GM10266 (cell line): ENCODE measurements at regions not wholly inside any gene's neighbourhood (a gene's known extent, or its start where the extent isn't known, plus 50 kb on each side); places are given as distances from the start of the nearest gene placed in this dataset.

Source experiments
- DNase-seq: peaks from one replicate; pipeline ENCODE4 v3.0.0; 2012; ENCODE audit errors: extremely low spot score
- TF ChIP-seq, protein P1 (sequence below): IDR thresholded peaks from 2 replicates; pipeline ENCODE4 v1.5.1; 2012; ENCODE audit warnings: mild to moderate bottlenecking, low read depth; ENCODE audit not compliant: control insufficient read depth, insufficient read depth; ENCODE audit errors: missing control alignments

DNA sequence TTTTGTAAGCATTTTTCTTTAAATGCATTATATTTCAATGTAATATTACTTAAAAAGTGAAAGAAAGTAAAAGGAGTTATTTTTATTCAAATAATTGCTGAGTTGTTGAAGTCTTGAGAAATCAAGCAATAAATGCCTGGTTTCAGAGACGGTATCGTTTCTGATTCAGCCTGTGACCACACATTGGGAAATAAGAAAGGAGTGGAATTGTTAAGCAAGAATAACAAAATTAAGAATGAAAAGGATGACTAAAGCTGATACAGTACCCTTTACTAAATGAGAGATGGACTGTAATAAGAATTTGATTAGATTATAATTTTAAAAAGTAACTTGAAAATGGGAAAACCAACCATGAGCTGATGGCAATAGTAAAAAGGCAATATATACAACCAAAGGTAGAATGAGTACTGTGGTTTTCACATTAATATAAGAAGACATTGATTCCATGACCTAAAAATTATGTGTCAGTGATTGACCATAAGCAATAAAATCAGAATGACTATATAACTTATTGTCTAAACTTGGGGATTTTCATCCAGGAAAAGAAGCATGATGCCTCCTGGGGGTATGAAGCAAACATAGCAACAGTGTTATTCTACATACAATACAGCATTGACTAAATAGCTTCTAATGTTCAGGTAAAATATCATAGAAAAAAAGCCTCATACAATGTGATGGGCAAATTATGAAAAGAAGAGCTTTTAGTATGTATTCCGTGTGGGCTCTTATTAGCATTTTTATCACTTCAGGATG, 101.9 kb upstream of the PRDM9 start:
- TF ChIP-seq, protein P1, sequence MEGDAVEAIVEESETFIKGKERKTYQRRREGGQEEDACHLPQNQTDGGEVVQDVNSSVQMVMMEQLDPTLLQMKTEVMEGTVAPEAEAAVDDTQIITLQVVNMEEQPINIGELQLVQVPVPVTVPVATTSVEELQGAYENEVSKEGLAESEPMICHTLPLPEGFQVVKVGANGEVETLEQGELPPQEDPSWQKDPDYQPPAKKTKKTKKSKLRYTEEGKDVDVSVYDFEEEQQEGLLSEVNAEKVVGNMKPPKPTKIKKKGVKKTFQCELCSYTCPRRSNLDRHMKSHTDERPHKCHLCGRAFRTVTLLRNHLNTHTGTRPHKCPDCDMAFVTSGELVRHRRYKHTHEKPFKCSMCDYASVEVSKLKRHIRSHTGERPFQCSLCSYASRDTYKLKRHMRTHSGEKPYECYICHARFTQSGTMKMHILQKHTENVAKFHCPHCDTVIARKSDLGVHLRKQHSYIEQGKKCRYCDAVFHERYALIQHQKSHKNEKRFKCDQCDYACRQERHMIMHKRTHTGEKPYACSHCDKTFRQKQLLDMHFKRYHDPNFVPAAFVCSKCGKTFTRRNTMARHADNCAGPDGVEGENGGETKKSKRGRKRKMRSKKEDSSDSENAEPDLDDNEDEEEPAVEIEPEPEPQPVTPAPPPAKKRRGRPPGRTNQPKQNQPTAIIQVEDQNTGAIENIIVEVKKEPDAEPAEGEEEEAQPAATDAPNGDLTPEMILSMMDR = no peak
- DNase-seq = no peak

DNA sequence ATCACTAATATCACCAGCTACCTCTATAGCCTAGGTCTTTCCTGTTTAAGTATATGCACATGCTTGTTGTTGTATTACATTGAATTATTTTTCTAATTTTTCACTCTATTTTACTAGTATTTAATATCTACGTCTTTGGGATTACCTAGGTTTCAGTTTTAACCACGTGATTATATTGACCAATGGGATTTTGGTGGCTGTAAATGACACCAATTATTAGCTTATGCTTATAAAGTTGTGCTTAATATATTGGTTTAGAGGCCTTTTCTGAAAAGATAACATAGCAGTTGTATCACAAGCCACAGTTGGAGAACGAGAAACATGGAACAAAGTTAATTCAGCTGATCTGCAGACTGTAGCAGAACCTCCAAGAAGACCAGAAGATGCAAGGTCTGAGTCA, 104.8 kb upstream of the PRDM9 start:
- TF ChIP-seq, protein P1 = no peak
- no peak for DNase-seq

DNA sequence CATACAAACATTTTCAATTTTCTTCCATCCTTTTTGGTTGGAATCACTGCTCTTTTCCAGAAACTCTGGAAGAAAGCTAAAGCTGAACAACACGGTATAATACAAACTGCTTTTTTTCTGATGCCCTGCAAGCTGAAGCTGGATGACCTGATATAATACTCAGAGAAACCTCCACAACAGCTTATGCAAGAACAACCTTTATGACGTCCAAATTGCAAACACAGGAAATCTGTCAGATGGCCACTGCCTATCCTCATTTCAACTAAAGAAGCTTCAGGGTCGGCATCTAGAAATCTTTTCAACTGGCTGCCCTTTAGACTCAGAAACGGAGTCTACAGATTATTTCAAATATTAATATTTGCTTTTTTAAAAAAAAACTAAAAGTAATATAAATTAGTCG, 106.5 kb upstream of the PRDM9 start:
- TF ChIP-seq, protein P1 = no peak
- DNase-seq = no peak

DNA sequence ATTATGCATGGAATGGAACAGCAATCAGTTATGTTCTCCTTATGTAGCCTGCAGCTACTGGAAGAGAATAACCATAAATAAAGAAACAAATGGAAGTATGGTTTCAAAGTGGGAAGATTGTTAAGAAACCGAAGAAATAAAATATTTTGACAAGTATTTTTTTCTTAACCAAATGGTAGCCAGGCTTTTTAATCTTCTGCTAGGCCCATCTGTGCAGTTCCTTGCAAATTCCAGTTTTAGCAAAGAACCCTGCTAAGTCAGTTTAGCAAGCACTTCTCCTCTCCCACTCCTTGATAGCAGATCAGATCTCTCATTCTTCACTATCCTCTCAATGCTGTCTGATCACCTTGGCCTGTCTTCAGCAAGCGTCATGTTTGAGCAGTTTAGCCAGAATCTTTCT, 111.1 kb upstream of the PRDM9 start:
- TF ChIP-seq, protein P1 = no peak
- DNase-seq = no peak

DNA sequence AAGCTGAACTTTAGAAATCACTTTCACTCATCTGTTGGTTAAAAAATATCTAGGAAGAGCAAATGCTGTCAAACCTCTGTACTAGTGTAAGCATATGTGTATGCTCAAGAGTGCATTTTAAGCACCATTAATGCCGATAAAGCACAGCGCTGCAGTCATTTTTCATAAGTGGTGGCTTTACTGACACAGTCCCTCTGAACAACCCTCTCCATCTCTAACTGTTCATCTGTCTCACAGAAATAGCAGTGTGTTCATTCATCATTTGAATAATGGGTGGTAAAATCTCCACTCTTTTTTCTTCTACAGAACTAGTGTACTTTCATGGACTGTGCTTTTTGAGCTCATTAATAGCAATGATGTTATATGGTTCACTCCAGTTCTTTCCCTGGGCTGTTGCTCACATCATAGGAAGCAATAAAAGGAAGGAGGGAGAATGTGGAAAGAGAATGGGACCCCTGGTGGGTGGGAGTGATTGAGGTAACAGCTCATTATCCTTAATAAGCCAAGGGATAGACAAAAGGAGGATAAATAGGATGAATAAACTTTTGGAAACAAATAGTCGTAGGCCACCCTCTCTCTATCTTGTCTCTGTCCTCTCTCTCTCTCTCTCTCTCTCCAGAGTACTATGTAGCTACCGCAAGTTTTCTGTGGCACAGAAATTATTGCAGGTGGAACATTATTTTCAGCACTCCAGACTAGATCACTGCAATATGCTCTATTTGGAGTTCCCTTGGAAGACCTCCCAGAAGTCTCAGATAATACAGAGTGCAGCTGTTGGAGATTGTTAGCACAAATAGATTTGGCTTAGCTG, 117.9 kb upstream of the PRDM9 start:
- no peak for DNase-seq

DNA sequence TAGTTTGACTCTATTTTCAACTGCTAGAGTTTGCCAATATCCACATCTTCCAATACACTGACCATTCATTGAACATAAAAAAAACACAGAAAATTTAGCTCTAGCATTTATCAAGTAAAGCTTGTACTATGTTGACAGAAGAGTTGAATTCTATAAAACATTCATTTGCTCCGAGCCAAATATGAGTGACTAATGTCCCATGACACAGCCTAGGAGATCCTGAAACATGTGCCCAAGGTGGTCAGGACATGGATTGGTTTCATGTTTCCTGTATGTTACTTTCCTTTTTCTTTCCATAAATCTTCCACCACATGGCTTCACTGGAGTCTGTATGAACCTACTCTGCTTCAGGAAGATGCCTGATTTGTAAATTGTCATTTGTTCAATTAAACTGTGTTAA, 122.4 kb upstream of the PRDM9 start:
- TF ChIP-seq, protein P1 = no peak
- no peak for DNase-seq

More for the DNA sequence above, 117.9 kb upstream of the PRDM9 start:
- TF ChIP-seq, protein P1 = no peak

DNA sequence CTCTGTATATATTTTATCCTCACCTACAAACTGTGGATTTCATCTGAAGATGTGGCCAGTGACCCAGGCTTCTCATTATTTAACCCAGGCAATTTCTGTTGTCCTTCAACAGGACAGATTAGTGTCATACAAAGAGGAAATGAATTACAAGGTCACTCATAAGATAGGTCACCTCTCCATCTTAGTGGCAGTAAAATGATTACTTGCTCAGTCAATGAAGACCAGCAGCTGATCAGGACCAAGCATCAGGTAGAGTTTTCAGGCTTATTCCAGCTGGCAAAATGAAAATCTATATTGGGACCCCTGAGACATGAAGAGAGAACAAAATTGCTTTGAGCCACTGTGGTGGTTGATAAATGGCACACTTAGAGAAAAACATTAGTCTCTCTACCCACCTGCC, 135.2 kb upstream of the PRDM9 start:
- TF ChIP-seq, protein P1 = no peak
- no peak for DNase-seq
